Erythroblast (primary cell): ENCODE measurements at regions not wholly inside any gene's neighbourhood (a gene's known extent, or its start where the extent isn't known, plus 50 kb on each side); places are given as distances from the start of the nearest gene placed in this dataset.

Source experiments
- GATA1 ChIP-seq: IDR thresholded peaks from 2 replicates; pipeline ENCODE4 v1.6.1; 2011; ENCODE audit warnings: low read depth, mild to moderate bottlenecking, control low read depth, low read length, moderate library complexity
- POLR2A ChIP-seq: IDR thresholded peaks from 2 replicates; pipeline ENCODE4 v1.6.1; 2011; ENCODE audit warnings: mild to moderate bottlenecking, low read length

DNA sequence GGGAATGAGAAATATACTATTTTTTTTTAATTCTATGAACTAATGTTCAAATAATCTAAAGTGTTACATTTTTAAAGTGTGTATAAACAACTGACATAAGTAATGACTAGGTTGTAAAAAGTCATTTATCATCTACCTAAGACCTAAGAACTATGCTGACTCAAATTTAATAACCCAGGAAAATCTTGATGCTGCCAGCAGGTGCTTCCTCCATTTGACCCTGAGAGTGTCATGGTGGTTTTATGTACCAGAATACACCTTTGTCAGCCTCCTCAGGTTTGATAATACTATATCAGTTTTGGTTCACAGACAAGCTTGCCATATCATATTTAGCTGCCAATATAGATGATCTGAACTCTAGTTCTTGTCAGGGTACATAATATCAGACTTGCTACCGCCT lies 1151.2 kb downstream of the PCDH17 start:
- TF ChIP-seq POLR2A (no peak), GATA1 (no peak)
